ENCODE measurements at regions not wholly inside any gene's neighbourhood (a gene's known extent, or its start where the extent isn't known, plus 50 kb on each side); places are given as distances from the start of the nearest gene placed in this dataset.
A peak's percentile ranks its signal among the peaks of the same experiment; 100 is the strongest.

GRCh38 chr17:34733333-34733732 is 154.0 kb downstream of the TMEM132E start:
- H4K12ac ChIP-seq (ENCODE audit: low read depth, low read length) = no peak overlapping the region
- no peak for DNase-seq
- H2BK120ac ChIP-seq (ENCODE audit: insufficient read depth, low read length, poor library complexity) = no peak overlapping the region
- H2BK12ac ChIP-seq (ENCODE audit: low read length) = no peak overlapping the region
- H3K9me3 ChIP-seq (ENCODE audit: insufficient read depth, low read depth, low read length) = peaks cover 4% of the 10 kb centered on the region
- H2BK5ac ChIP-seq (ENCODE audit: low read depth, low read length, poor library complexity) = no peak overlapping the region
- no peak overlapping the region for H2AK5ac ChIP-seq (ENCODE audit: low read length)
- H4K91ac ChIP-seq (ENCODE audit: low read depth, low read length) = no peak overlapping the region
- no peaks in the 10 kb centered on the region for H3K27me3 ChIP-seq (ENCODE audit: insufficient read depth, low read length)
- no peaks in the 10 kb centered on the region for H3K79me2 ChIP-seq (ENCODE audit: control insufficient read depth, insufficient read depth, low read length, poor library complexity)
- H3K4me1 ChIP-seq (ENCODE audit: control insufficient read depth in 1 of 2, insufficient read depth in 2 of 2, low read length in 2 of 2) = no peaks in the 10 kb centered on the region
- no peak overlapping the region for H4K8ac ChIP-seq (ENCODE audit: low read depth, low read length)
- no peak overlapping the region for H3K4me3 ChIP-seq (ENCODE audit: low read depth, low read length)
- H3K14ac ChIP-seq (ENCODE audit: low read length) = no peak overlapping the region
- H3K79me1 ChIP-seq (ENCODE audit: low read length) = no peaks in the 10 kb centered on the region
- no peak overlapping the region for H3K27ac ChIP-seq (ENCODE audit: low read depth, low read length)
- no peak overlapping the region for H3K9ac ChIP-seq (ENCODE audit: low read length)
- no peak overlapping the region for H3K4ac ChIP-seq (ENCODE audit: low read depth, low read length)
- WGBS (ENCODE audit: extremely low coverage, insufficient coverage, insufficient read length) = no CpG with 5 or more reads among the region's 5 CpGs
- no peak overlapping the region for H2AFZ ChIP-seq (ENCODE audit: insufficient read depth, low read length, poor library complexity)
- H3K23ac ChIP-seq (ENCODE audit: low read length) = no peak overlapping the region
- H3K36me3 ChIP-seq (ENCODE audit: control insufficient read depth in 1 of 2, insufficient read depth in 2 of 2, low read length in 2 of 2) = no peaks in the 10 kb centered on the region
- no peak overlapping the region for H3K4me2 ChIP-seq (ENCODE audit: low read length)
- no peak overlapping the region for H3K18ac ChIP-seq (ENCODE audit: low read length)

- Histone ChIP-seq H3K4me1 (ENCODE audit: control insufficient read depth in 1 of 2, insufficient read depth in 2 of 2, low read length in 2 of 2) (no peaks in the 10 kb centered on the region), H3K23ac (ENCODE audit: low read length) (no peak overlapping the region), H2BK120ac (ENCODE audit: insufficient read depth, low read length, poor library complexity) (no peak overlapping the region), H2BK12ac (ENCODE audit: low read length) (no peak overlapping the region), H3K18ac (ENCODE audit: low read length) (no peak overlapping the region), H3K9ac (ENCODE audit: low read length) (no peak overlapping the region), H3K27me3 (ENCODE audit: insufficient read depth, low read length) (no peaks in the 10 kb centered on the region), H3K14ac (ENCODE audit: low read length) (no peak overlapping the region), H4K91ac (ENCODE audit: low read depth, low read length) (no peak overlapping the region), H3K4me3 (ENCODE audit: low read depth, low read length) (peak overlapping the region; percentile 43), H2AK5ac (ENCODE audit: low read length) (no peak overlapping the region), H3K79me2 (ENCODE audit: control insufficient read depth, insufficient read depth, low read length, poor library complexity) (no peaks in the 10 kb centered on the region), H3K36me3 (ENCODE audit: control insufficient read depth in 1 of 2, insufficient read depth in 2 of 2, low read length in 2 of 2) (no peaks in the 10 kb centered on the region), H4K8ac (ENCODE audit: low read depth, low read length) (no peak overlapping the region), H3K4ac (ENCODE audit: low read depth, low read length) (no peak overlapping the region), H3K27ac (ENCODE audit: low read depth, low read length) (no peak overlapping the region), H3K9me3 (ENCODE audit: insufficient read depth, low read depth, low read length) (peaks cover 4% of the 10 kb centered on the region), H3K4me2 (ENCODE audit: low read length) (no peak overlapping the region), H3K79me1 (ENCODE audit: low read length) (no peaks in the 10 kb centered on the region), H2AFZ (ENCODE audit: insufficient read depth, low read length, poor library complexity) (no peak overlapping the region), H4K12ac (ENCODE audit: low read depth, low read length) (no peak overlapping the region), H2BK5ac (ENCODE audit: low read depth, low read length, poor library complexity) (no peak overlapping the region)
- no CpG with 5 or more reads among the region's 3 CpGs for WGBS (ENCODE audit: extremely low coverage, insufficient coverage, insufficient read length)
- no peak for DNase-seq
Measured at GRCh38 chr17:34730816-34731215, 151.4 kb downstream of the TMEM132E start.

DNA sequence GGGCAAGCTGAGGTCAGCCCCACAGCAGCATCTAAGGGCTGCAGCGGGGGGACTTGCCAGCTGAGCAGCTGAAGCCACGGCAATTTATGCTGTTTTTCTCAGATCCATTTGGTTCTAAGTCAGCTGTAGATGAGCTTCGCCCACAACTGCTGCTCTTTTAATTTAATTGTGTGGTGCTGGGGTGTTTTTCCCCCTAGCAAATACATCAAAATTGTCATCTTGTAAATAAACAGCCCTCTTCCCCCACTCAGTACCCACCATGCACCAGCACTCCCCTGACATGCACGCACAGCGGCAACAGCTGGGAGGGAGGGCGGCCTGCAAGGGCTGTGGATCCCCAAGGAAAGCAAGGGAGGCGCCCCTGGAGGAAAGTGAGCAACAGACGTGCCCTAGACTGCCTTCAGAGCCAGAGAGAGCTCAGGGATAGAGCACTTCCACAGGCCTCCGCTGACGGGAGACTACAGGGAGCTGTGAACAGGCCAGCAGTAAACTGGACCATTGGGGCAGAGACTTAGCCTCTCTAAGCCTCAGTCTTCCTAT is 149.5 kb downstream of the TMEM132E start:
- Histone ChIP-seq H3K79me1 (ENCODE audit: low read length) (no peaks in the 10 kb centered on the region), H2AK5ac (ENCODE audit: low read length) (no peak overlapping the region), H2BK12ac (ENCODE audit: low read length) (no peak overlapping the region), H2BK5ac (ENCODE audit: low read depth, low read length, poor library complexity) (no peak overlapping the region), H2BK120ac (ENCODE audit: insufficient read depth, low read length, poor library complexity) (no peak overlapping the region), H3K4me3 (ENCODE audit: low read depth, low read length) (no peak overlapping the region), H4K12ac (ENCODE audit: low read depth, low read length) (no peak overlapping the region), H3K9ac (ENCODE audit: low read length) (no peak overlapping the region), H3K23ac (ENCODE audit: low read length) (no peak overlapping the region), H3K4ac (ENCODE audit: low read depth, low read length) (no peak overlapping the region), H4K91ac (ENCODE audit: low read depth, low read length) (no peak overlapping the region), H3K18ac (ENCODE audit: low read length) (no peak overlapping the region), H3K9me3 (ENCODE audit: insufficient read depth, low read depth, low read length) (peaks cover 4% of the 10 kb centered on the region), H3K27ac (ENCODE audit: low read depth, low read length) (no peak overlapping the region), H3K79me2 (ENCODE audit: control insufficient read depth, insufficient read depth, low read length, poor library complexity) (no peaks in the 10 kb centered on the region), H3K27me3 (ENCODE audit: insufficient read depth, low read length) (no peaks in the 10 kb centered on the region), H3K4me1 (ENCODE audit: control insufficient read depth in 1 of 2, insufficient read depth in 2 of 2, low read length in 2 of 2) (no peaks in the 10 kb centered on the region), H3K4me2 (ENCODE audit: low read length) (no peak overlapping the region), H2AFZ (ENCODE audit: insufficient read depth, low read length, poor library complexity) (no peak overlapping the region), H3K14ac (ENCODE audit: low read length) (no peak overlapping the region), H4K8ac (ENCODE audit: low read depth, low read length) (no peak overlapping the region), H3K36me3 (ENCODE audit: control insufficient read depth in 1 of 2, insufficient read depth in 2 of 2, low read length in 2 of 2) (no peaks in the 10 kb centered on the region)
- no CpG with 5 or more reads among the region's 10 CpGs for WGBS (ENCODE audit: extremely low coverage, insufficient coverage, insufficient read length)
- DNase-seq = no peak

DNA sequence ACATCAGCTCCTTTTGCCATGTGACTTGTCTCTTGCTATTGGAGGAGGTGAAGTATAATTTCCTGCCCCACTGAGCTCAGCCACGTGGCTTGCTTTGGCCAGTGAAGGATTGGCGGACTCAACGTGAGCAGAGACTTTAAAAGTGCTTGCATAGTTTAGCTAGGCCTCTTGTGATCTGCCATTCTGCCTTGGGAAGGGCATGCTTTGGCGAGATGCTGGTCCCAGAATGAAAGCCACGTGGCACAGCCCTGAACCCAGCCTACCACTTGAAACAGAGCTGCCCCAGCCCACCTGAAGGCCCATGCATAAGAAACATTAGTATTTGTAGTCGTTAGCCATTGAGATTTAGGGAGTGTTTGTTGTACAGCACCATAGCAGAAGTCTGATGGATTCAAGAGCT is 148.2 kb downstream of the TMEM132E start:
- no peak overlapping the region for H2AFZ ChIP-seq (ENCODE audit: insufficient read depth, low read length, poor library complexity)

More for the DNA sequence above, 148.2 kb downstream of the TMEM132E start:
- no peaks in the 10 kb centered on the region for H3K79me1 ChIP-seq (ENCODE audit: low read length)
- no peak overlapping the region for H3K23ac ChIP-seq (ENCODE audit: low read length)
- no peak overlapping the region for H3K9ac ChIP-seq (ENCODE audit: low read length)
- H3K4ac ChIP-seq (ENCODE audit: low read depth, low read length) = no peak overlapping the region
- H3K14ac ChIP-seq (ENCODE audit: low read length) = no peak overlapping the region
- H3K9me3 ChIP-seq (ENCODE audit: insufficient read depth, low read depth, low read length) = peaks cover 4% of the 10 kb centered on the region
- H2AK5ac ChIP-seq (ENCODE audit: low read length) = no peak overlapping the region
- no CpG with 5 or more reads among the region's 6 CpGs for WGBS (ENCODE audit: extremely low coverage, insufficient coverage, insufficient read length)
- no peak overlapping the region for H2BK120ac ChIP-seq (ENCODE audit: insufficient read depth, low read length, poor library complexity)
- no peaks in the 10 kb centered on the region for H3K27me3 ChIP-seq (ENCODE audit: insufficient read depth, low read length)
- no peak overlapping the region for H3K4me2 ChIP-seq (ENCODE audit: low read length)
- no peak for DNase-seq
- no peaks in the 10 kb centered on the region for H3K36me3 ChIP-seq (ENCODE audit: control insufficient read depth in 1 of 2, insufficient read depth in 2 of 2, low read length in 2 of 2)
- no peak overlapping the region for H3K4me3 ChIP-seq (ENCODE audit: low read depth, low read length)
- H3K4me1 ChIP-seq (ENCODE audit: control insufficient read depth in 1 of 2, insufficient read depth in 2 of 2, low read length in 2 of 2) = peaks cover 0 to 5% of the 10 kb centered on the region in 2 experiments
- H2BK12ac ChIP-seq (ENCODE audit: low read length) = no peak overlapping the region
- H4K8ac ChIP-seq (ENCODE audit: low read depth, low read length) = no peak overlapping the region
- no peak overlapping the region for H3K27ac ChIP-seq (ENCODE audit: low read depth, low read length)
- H4K91ac ChIP-seq (ENCODE audit: low read depth, low read length) = no peak overlapping the region
- no peaks in the 10 kb centered on the region for H3K79me2 ChIP-seq (ENCODE audit: control insufficient read depth, insufficient read depth, low read length, poor library complexity)
- no peak overlapping the region for H3K18ac ChIP-seq (ENCODE audit: low read length)
- H4K12ac ChIP-seq (ENCODE audit: low read depth, low read length) = no peak overlapping the region
- H2BK5ac ChIP-seq (ENCODE audit: low read depth, low read length, poor library complexity) = no peak overlapping the region

All from trophoblast cell (in vitro differentiated cells and primary cell).